CD4-positive, alpha-beta T cell treated with Interferon alpha-2 for 1 hour (primary cell): ENCODE measurements at regions not wholly inside any gene's neighbourhood (a gene's known extent, or its start where the extent isn't known, plus 50 kb on each side); places are given as distances from the start of the nearest gene placed in this dataset.
"Not testable (repeated sequence)": the region's sequence is repeated elsewhere in the genome, so short reads cannot be mapped to it uniquely, and the experiment has no call there.

Source experiments
- DNase-seq, 2 donors: peaks; one replicate each; pipeline ENCODE4 v3.0.0-alpha.2; 2020 to 2022

GRCh38 chr1:114262337-114262736 lies 108.7 kb upstream of the SYT6 start:
- DNase-seq, result no peak

- no peak for DNase-seq
Observed at GRCh38 chr1:114260805-114261484, 107.3 kb upstream of the SYT6 start.

- DNase-seq, result no peak
Observed at GRCh38 chr1:114259511-114260160, 106.0 kb upstream of the SYT6 start.

- DNase-seq, result no peak
Observed at GRCh38 chr1:114258633-114259032, 105.0 kb upstream of the SYT6 start.

- DNase-seq, result no peak
Observed at GRCh38 chr1:114258074-114258473, 104.4 kb upstream of the SYT6 start.

GRCh38 chr1:114257554-114257953 lies 103.9 kb upstream of the SYT6 start:
- DNase-seq, result no peak

GRCh38 chr1:114253900-114254299 lies 100.2 kb upstream of the SYT6 start:
- no peak for DNase-seq

- no peak for DNase-seq
Observed at GRCh38 chr1:114251573-114251939, 97.9 kb upstream of the SYT6 start.

- DNase-seq, result no peak
Observed at GRCh38 chr1:114250683-114251572, 97.3 kb upstream of the SYT6 start.

GRCh38 chr1:114249691-114250090 lies 96.0 kb upstream of the SYT6 start:
- no peak for DNase-seq

GRCh38 chr1:114248162-114248561 lies 94.5 kb upstream of the SYT6 start:
- DNase-seq, result no peak

GRCh38 chr1:114242531-114243210 lies 89.0 kb upstream of the SYT6 start:
- DNase-seq, result not testable (repeated sequence)

- no peak for DNase-seq
Observed at GRCh38 chr1:114238053-114238452, 84.4 kb upstream of the SYT6 start.

GRCh38 chr1:114236517-114236916 lies 82.8 kb upstream of the SYT6 start:
- DNase-seq, result no peak

GRCh38 chr1:114235960-114236359 lies 82.3 kb upstream of the SYT6 start:
- DNase-seq, result no peak

GRCh38 chr1:114235281-114235680 lies 81.6 kb upstream of the SYT6 start:
- no peak for DNase-seq

GRCh38 chr1:114234408-114235124 lies 80.9 kb upstream of the SYT6 start:
- no peak for DNase-seq

GRCh38 chr1:114232691-114233090 lies 79.0 kb upstream of the SYT6 start:
- no peak for DNase-seq

GRCh38 chr1:114231301-114231700 lies 77.6 kb upstream of the SYT6 start:
- no peak for DNase-seq

- DNase-seq, result no peak
Observed at GRCh38 chr1:114229368-114229767, 75.7 kb upstream of the SYT6 start.

GRCh38 chr1:114227059-114227458 lies 73.4 kb upstream of the SYT6 start:
- DNase-seq, result no peak

GRCh38 chr1:114224196-114224907 lies 70.7 kb upstream of the SYT6 start:
- no peak for DNase-seq
